Thoracic aorta (tissue), 2 donors: ENCODE measurements at regions not wholly inside any gene's neighbourhood (a gene's known extent, or its start where the extent isn't known, plus 50 kb on each side); places are given as distances from the start of the nearest gene placed in this dataset.

Source experiments
- ATAC-seq: fragments of 150-250 bp; one replicate; pipeline ENCODE4 v1.8.0; 2017; ENCODE audit warnings: low read depth; ENCODE audit not compliant: insufficient number of reproducible peaks, low FRiP score
- DNase-seq: peaks from one replicate; pipeline ENCODE4 v3.0.0-alpha.2; 2020; ENCODE audit warnings: low spot score
- H3K27ac ChIP-seq, 2 donors: fragments of 200-600 bp; sonication (generic); 1 replicate in 1 of 2; 2 replicates in 1 of 2; pipeline ENCODE4 v1.5.1; 2016; ENCODE audit warnings: mild to moderate bottlenecking in 2 of 2, moderate library complexity in 2 of 2
- H3K27me3 ChIP-seq: fragments of 200-600 bp; sonication (generic); replicated peaks from 2 replicates; pipeline ENCODE4 v1.6.0; 2016; ENCODE audit warnings: mild to moderate bottlenecking; ENCODE audit not compliant: insufficient read depth
- H3K36me3 ChIP-seq: fragments of 200-600 bp; sonication (generic); one replicate; pipeline ENCODE4 v1.5.1; 2016
- H3K4me1 ChIP-seq, 2 donors: fragments of 200-600 bp; sonication (generic); 1 replicate in 1 of 2; 2 replicates in 1 of 2; pipeline versions ENCODE4 v1.5.1 to v1.6.0; 2016; ENCODE audit warnings: low read depth in 2 of 2, mild to moderate bottlenecking in 1 of 2; ENCODE audit not compliant: control insufficient read depth in 1 of 2
- H3K4me3 ChIP-seq: fragments of 200-600 bp; sonication (generic); 2 replicates; pipeline ENCODE4 v1.5.1; 2016; ENCODE audit warnings: mild to moderate bottlenecking
- H3K9me3 ChIP-seq: fragments of 200-600 bp; sonication (generic); 2 replicates; pipeline ENCODE4 v1.5.1; 2016
- TF ChIP-seq, protein P1 (sequence below): fragments of 200-600 bp; sonication (generic); IDR thresholded peaks from one replicate; pipeline ENCODE4 v1.5.1; 2019; ENCODE audit warnings: antibody characterized with exemption

DNA sequence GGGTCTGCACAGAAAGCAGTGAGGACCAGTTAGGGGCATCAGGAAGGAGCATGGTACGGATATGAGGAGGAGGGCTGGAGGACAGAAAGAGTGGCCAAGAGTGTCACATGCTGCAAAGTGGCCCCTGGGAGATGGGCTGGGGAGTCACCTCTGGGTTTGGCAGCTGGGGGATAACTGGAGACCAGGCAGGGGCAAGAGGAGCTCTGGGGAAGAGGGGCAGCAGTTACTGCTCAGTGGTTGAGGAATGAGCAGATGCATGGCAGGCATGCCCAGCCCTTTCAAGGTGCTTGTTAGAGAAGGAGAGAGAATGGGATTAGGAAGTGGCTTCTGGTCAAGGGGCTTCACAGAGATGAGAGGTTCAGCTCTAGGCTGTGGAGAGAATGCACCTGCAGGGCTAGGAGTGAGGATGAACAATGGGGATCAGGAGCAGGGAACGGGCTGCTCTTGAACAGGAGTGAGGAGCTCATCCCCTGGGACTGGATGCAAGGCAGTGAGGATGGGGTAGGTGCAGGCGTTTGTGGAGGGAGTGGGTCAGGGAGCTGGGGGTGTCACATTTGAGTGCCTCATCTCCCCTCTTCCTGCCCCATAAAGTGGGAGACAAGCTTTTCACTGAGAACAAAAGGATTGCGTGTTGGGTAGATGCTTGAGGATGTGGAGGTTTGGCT is 127.5 kb downstream of the PAPOLA start:
- DNase-seq (no peak), ATAC-seq (no peak)
- no peaks in the 10 kb centered on the region for H3K36me3 ChIP-seq
- H3K27ac ChIP-seq = no peak overlapping the region
- H3K4me1 ChIP-seq = no peaks in the 10 kb centered on the region
- H3K9me3 ChIP-seq = no peaks in the 10 kb centered on the region
- H3K27me3 ChIP-seq = no peaks in the 10 kb centered on the region
- TF ChIP-seq, protein P1, sequence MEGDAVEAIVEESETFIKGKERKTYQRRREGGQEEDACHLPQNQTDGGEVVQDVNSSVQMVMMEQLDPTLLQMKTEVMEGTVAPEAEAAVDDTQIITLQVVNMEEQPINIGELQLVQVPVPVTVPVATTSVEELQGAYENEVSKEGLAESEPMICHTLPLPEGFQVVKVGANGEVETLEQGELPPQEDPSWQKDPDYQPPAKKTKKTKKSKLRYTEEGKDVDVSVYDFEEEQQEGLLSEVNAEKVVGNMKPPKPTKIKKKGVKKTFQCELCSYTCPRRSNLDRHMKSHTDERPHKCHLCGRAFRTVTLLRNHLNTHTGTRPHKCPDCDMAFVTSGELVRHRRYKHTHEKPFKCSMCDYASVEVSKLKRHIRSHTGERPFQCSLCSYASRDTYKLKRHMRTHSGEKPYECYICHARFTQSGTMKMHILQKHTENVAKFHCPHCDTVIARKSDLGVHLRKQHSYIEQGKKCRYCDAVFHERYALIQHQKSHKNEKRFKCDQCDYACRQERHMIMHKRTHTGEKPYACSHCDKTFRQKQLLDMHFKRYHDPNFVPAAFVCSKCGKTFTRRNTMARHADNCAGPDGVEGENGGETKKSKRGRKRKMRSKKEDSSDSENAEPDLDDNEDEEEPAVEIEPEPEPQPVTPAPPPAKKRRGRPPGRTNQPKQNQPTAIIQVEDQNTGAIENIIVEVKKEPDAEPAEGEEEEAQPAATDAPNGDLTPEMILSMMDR = no peak
- H3K4me3 ChIP-seq = no peak overlapping the region

DNA sequence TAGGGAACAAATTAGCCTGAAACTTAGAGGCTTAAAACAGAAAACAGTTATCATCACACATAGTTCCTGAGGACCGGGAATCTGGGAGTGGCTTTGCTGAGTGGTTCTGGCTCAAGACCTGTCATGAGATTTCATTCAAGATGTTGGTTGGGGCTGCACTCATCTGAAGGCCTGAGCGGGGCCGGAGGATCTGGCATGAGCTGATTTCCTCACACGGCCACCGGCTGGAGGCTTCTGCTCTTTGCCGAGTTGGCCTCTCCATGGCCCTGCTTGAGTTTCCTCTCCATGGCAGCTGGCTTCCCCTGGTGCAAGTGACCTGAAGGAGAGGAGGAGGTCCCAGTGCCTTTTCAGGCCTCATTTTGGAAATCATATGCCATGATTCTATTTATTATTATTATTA is 128.1 kb downstream of the PAPOLA start:
- H3K27ac ChIP-seq = no peak overlapping the region
- no peaks in the 10 kb centered on the region for H3K36me3 ChIP-seq
- no peak for DNase-seq
- ATAC-seq = no peak
- H3K27me3 ChIP-seq = no peaks in the 10 kb centered on the region
- TF ChIP-seq, protein P1 = no peak
- no peaks in the 10 kb centered on the region for H3K4me1 ChIP-seq
- H3K4me3 ChIP-seq = no peak overlapping the region
- H3K9me3 ChIP-seq = no peaks in the 10 kb centered on the region

DNA sequence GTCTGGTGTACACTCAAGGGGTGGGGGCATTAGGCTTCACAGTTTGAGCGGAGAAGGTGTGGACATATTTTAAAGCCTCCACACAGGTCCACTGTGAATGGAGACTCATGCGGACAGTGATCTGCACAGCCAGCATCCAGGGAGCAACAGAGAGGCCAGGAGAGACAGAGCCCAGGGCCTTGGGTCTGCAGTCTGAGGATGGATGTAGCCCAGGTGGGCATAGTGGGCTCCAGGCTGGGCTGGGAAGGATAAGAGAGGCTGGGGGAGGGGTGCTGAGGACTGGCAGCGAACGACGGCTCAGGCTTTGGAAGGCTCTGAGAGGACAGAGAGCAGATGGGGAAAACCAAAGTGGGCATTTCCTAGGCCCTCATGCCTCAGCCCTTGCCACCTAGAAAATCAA is 128.8 kb downstream of the PAPOLA start:
- DNase-seq (no peak), ATAC-seq (no peak)
- TF ChIP-seq, protein P1 = no peak
- Histone ChIP-seq H3K27me3 (no peaks in the 10 kb centered on the region), H3K4me1 (no peaks in the 10 kb centered on the region), H3K36me3 (no peaks in the 10 kb centered on the region), H3K9me3 (no peaks in the 10 kb centered on the region), H3K4me3 (no peak overlapping the region), H3K27ac (no peak overlapping the region)

DNA sequence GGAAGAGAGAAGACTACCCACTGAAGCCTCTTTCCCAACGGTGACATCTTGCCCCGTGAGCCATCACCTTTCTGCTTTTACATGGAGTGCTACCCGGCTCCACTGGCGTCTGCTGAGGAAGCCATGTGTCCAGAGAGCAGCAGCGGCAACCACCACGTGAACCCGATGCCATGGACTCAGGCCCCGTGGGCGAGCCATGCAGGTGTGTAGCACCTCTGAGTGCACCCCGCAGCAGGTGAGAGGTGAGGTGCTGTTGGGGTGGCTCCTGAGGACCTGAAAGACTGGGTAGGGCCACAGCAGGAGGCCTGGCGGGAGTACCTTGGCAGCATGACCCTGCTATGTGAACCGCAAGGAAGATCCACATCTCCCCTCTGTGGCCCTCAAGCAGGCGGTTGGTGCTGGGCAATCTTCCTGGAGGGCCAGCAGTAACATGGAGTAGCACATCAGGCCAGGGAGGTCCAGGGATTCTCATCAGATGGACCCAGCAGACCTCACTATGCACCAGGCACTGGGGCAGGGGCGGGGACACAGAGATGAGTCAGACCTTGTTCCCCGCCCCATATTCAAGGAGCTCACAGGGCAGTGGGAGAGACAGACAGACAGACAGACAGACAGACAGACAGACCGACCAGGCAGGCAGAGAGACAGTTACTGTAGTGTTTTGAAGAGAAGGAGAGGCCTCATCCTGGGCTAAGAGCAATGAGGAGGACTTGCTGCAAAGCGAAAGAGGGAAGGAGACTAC is 129.6 kb downstream of the PAPOLA start:
- no peaks in the 10 kb centered on the region for H3K27me3 ChIP-seq
- H3K4me3 ChIP-seq = no peak overlapping the region
- DNase-seq = no peak
- no peak overlapping the region for H3K27ac ChIP-seq
- no peaks in the 10 kb centered on the region for H3K36me3 ChIP-seq
- H3K4me1 ChIP-seq = no peaks in the 10 kb centered on the region
- no peaks in the 10 kb centered on the region for H3K9me3 ChIP-seq
- no peak for ATAC-seq
- TF ChIP-seq, protein P1 = no peak

DNA sequence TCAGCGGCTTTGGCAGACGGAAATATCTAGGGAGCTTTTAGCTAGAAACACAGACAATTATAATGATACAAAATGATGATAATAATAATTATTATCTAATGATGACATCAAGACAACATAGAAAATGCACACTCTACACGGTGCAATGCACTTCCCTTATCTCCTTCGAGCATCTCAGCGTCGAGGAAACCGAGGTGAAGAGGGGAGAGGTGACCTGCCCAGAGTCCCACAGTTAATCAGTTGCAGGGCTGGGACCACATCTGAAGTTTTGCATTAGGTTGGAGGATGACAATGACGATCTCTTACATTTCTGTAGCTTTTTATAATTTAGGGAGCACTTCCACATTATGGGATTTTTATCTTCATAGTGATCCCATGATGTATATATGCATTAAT is 130.2 kb downstream of the PAPOLA start:
- H3K4me1 ChIP-seq = no peaks in the 10 kb centered on the region
- ATAC-seq (no peak), DNase-seq (no peak)
- no peaks in the 10 kb centered on the region for H3K36me3 ChIP-seq
- H3K27ac ChIP-seq = no peak overlapping the region
- H3K27me3 ChIP-seq = no peaks in the 10 kb centered on the region
- no peak overlapping the region for H3K4me3 ChIP-seq
- TF ChIP-seq, protein P1 = no peak
- H3K9me3 ChIP-seq = no peaks in the 10 kb centered on the region
